ENCODE measurements at regions not wholly inside any gene's neighbourhood (a gene's known extent, or its start where the extent isn't known, plus 50 kb on each side); places are given as distances from the start of the nearest gene placed in this dataset.

GRCh38 chr12:98296462-98297079 is 218.8 kb upstream of the TMPO start:
- Histone ChIP-seq H3K4me2 (replicated peaks; ENCODE audit: extremely low read depth, low read length, poor library complexity, severe bottlenecking) (no peak overlapping the region), H3K27ac (ENCODE audit: low read depth in 1 of 2, low read length in 2 of 2) (no peak overlapping the region), H3K27me3 (ENCODE audit: control insufficient read depth in 2 of 2, insufficient read depth in 2 of 2, low read length in 2 of 2) (peaks cover 2 to 3% of the 10 kb centered on the region in 2 donors), H2AFZ (ENCODE audit: insufficient read depth, low read depth, low read length, poor library complexity, severe bottlenecking) (no peak overlapping the region), H3K4me1 (ENCODE audit: control insufficient read depth in 1 of 2, insufficient read depth in 2 of 2, low read length in 2 of 2) (no peaks in the 10 kb centered on the region), H3K36me3 (replicated peaks in 1 of 2; ENCODE audit: control insufficient read depth in 1 of 2, insufficient read depth in 2 of 2, low read length in 2 of 2) (no peaks in the 10 kb centered on the region), H4K20me1 (ENCODE audit: insufficient read depth, low read length) (no peaks in the 10 kb centered on the region), H3K4me3 (replicated peaks in 1 of 3; ENCODE audit: low read depth in 2 of 3, low read length in 3 of 3) (no peak overlapping the region), H3K79me2 (ENCODE audit: insufficient read depth, low read length) (no peaks in the 10 kb centered on the region), H3K9me3 (replicated peaks in 1 of 2; ENCODE audit: control insufficient read depth in 1 of 2, insufficient read depth in 1 of 2, low read length in 2 of 2) (no peaks in the 10 kb centered on the region), H3K9ac (ENCODE audit: insufficient read depth, low read length, poor library complexity, severe bottlenecking) (no peak overlapping the region)
- H3K4me1 Mint-ChIP-seq = no peaks in the 10 kb centered on the region
- H3K27me3 Mint-ChIP-seq (ENCODE audit: low read depth in 3 of 3) = peaks cover 0 to 5% (median 3%) of the 10 kb centered on the region in 3 donors
- no peak for DNase-seq
- no peak overlapping the region for H3K27ac Mint-ChIP-seq
- no peak for TF ChIP-seq CTCF (IDR thresholded peaks at IDR 0.05)
- no peaks in the 10 kb centered on the region for H3K9me3 Mint-ChIP-seq
- WGBS (ENCODE audit: insufficient coverage) = 57% methylated on average over 5 of the region's 6 CpGs
- intact Hi-C loops (cut with micrococcal nuclease) = no loop called here
- H3K4me3 Mint-ChIP-seq = no peak overlapping the region
- no peaks in the 10 kb centered on the region for H3K36me3 Mint-ChIP-seq

DNA sequence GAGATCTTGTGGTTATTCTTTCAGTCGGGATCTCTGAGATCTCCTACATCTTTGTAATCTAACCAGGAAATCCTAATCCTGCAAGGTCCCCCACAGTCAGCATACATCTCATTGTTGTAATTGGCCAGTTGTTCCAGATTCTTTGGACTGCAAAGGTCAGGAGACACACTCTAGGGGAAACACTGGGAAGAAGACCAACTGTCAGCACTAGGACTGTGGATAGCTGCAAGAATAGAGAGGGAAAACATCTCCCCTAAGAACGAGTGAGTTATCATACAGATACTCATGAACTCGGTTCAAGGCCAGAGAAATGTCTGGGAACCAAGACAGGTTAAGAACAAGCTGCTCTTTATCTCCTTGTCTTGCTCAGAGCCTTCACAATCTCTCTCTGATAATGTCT is 217.9 kb upstream of the TMPO start:
- no peaks in the 10 kb centered on the region for H3K79me2 ChIP-seq (ENCODE audit: insufficient read depth, low read length)
- Mint-ChIP-seq H3K4me1 (no peaks in the 10 kb centered on the region), H3K36me3 (no peaks in the 10 kb centered on the region), H3K9me3 (no peaks in the 10 kb centered on the region), H3K27ac (no peak overlapping the region), H3K27me3 (ENCODE audit: low read depth in 3 of 3) (peaks cover 0 to 5% (median 3%) of the 10 kb centered on the region in 3 donors), H3K4me3 (no peak overlapping the region)
- H3K4me2 ChIP-seq (replicated peaks; ENCODE audit: extremely low read depth, low read length, poor library complexity, severe bottlenecking) = no peak overlapping the region
- no peak overlapping the region for H2AFZ ChIP-seq (ENCODE audit: insufficient read depth, low read depth, low read length, poor library complexity, severe bottlenecking)
- no peaks in the 10 kb centered on the region for H3K9me3 ChIP-seq (replicated peaks in 1 of 2; ENCODE audit: control insufficient read depth in 1 of 2, insufficient read depth in 1 of 2, low read length in 2 of 2)
- 59% methylated on average over 2 of the region's 3 CpGs for WGBS (ENCODE audit: insufficient coverage)
- no peaks in the 10 kb centered on the region for H4K20me1 ChIP-seq (ENCODE audit: insufficient read depth, low read length)
- no peaks in the 10 kb centered on the region for H3K4me1 ChIP-seq (ENCODE audit: control insufficient read depth in 1 of 2, insufficient read depth in 2 of 2, low read length in 2 of 2)
- no peak for TF ChIP-seq CTCF (IDR thresholded peaks at IDR 0.05)
- no peak for DNase-seq
- H3K27me3 ChIP-seq (ENCODE audit: control insufficient read depth in 2 of 2, insufficient read depth in 2 of 2, low read length in 2 of 2) = no peaks in the 10 kb centered on the region
- intact Hi-C loops (cut with micrococcal nuclease) = no loop called here
- H3K27ac ChIP-seq (ENCODE audit: low read depth in 1 of 2, low read length in 2 of 2) = no peak overlapping the region
- no peak overlapping the region for H3K9ac ChIP-seq (ENCODE audit: insufficient read depth, low read length, poor library complexity, severe bottlenecking)
- no peaks in the 10 kb centered on the region for H3K36me3 ChIP-seq (replicated peaks in 1 of 2; ENCODE audit: control insufficient read depth in 1 of 2, insufficient read depth in 2 of 2, low read length in 2 of 2)
- H3K4me3 ChIP-seq (replicated peaks in 1 of 3; ENCODE audit: low read depth in 2 of 3, low read length in 3 of 3) = no peak overlapping the region
